Endodermal cell (in vitro differentiated cells): ENCODE measurements at regions not wholly inside any gene's neighbourhood (a gene's known extent, or its start where the extent isn't known, plus 50 kb on each side); places are given as distances from the start of the nearest gene placed in this dataset.

Experiments
- DNase-seq: peaks from one replicate; pipeline ENCODE4 v3.0.0-alpha.2; 2017
- H3K27ac ChIP-seq: 2 replicates; pipeline ENCODE4 v1.5.1; 2013; ENCODE audit warnings: mild to moderate bottlenecking, low read depth, low read length, moderate library complexity
- H3K27me3 ChIP-seq: 2 replicates; pipeline ENCODE4 v1.6.1; 2013; ENCODE audit warnings: mild to moderate bottlenecking, low read length, moderate library complexity; ENCODE audit not compliant: insufficient read depth, control insufficient read depth, poor library complexity, severe bottlenecking
- H3K36me3 ChIP-seq: 2 replicates; pipeline ENCODE4 v1.7.0; 2013; ENCODE audit warnings: mild to moderate bottlenecking, low read length, moderate library complexity; ENCODE audit not compliant: control insufficient read depth, insufficient read depth
- H3K4me1 ChIP-seq: one replicate; pipeline ENCODE4 v1.7.0; 2013; ENCODE audit warnings: low read length; ENCODE audit not compliant: control insufficient read depth, insufficient read depth
- H3K4me3 ChIP-seq: 2 replicates; pipeline ENCODE4 v1.5.1; 2013; ENCODE audit warnings: mild to moderate bottlenecking, low read length, moderate library complexity
- H3K9ac ChIP-seq: 2 replicates; pipeline ENCODE4 v1.6.1; 2013; ENCODE audit warnings: mild to moderate bottlenecking, low read length, moderate library complexity; ENCODE audit not compliant: poor library complexity, severe bottlenecking; ENCODE audit errors: extremely low read depth
- H3K9me3 ChIP-seq: 2 replicates; pipeline ENCODE4 v1.6.1; 2013; ENCODE audit warnings: mild to moderate bottlenecking, low read length, moderate library complexity; ENCODE audit not compliant: control insufficient read depth
- H3K27ac Mint-ChIP-seq: 2 replicates; pipeline ENCODE4 v1.8.0; 2020; ENCODE audit warnings: mixed read lengths
- H3K27me3 Mint-ChIP-seq: 2 replicates; pipeline ENCODE4 v1.8.0; 2021; ENCODE audit warnings: mild to moderate bottlenecking, mixed read lengths; ENCODE audit not compliant: insufficient read depth
- H3K36me3 Mint-ChIP-seq: 2 replicates; pipeline ENCODE4 v1.8.0; 2020; ENCODE audit warnings: low read depth, mixed read lengths
- H3K4me1 Mint-ChIP-seq: 2 replicates; pipeline ENCODE4 v1.8.0; 2020; ENCODE audit warnings: mixed read lengths
- H3K4me3 Mint-ChIP-seq: 2 replicates; pipeline ENCODE4 v1.8.0; 2020; ENCODE audit warnings: mild to moderate bottlenecking, moderate library complexity, mixed read lengths
- H3K9me3 Mint-ChIP-seq: 2 replicates; pipeline ENCODE4 v1.8.0; 2020; ENCODE audit warnings: mild to moderate bottlenecking, mixed read lengths
- WGBS, 2 experiments: methylation state at CpG; one replicate each; pipeline versions ENCODE4 v1.1.5 to v1.1.7; 2013; ENCODE audit warnings: missing lambda C conversion rate in 2 of 2, mixed read lengths in 1 of 2; ENCODE audit not compliant: insufficient coverage in 1 of 2, insufficient read length in 1 of 2; 5-methylcytosine and 5-hydroxymethylcytosine counted together
- TF ChIP-seq, protein P1 (sequence below): fragments of 200-600 bp; sonication (generic); conservative IDR thresholded peaks from 2 replicates; pipeline ENCODE4 v1.5.0; 2021; ENCODE audit warnings: antibody characterized with exemption, mild to moderate bottlenecking

DNA sequence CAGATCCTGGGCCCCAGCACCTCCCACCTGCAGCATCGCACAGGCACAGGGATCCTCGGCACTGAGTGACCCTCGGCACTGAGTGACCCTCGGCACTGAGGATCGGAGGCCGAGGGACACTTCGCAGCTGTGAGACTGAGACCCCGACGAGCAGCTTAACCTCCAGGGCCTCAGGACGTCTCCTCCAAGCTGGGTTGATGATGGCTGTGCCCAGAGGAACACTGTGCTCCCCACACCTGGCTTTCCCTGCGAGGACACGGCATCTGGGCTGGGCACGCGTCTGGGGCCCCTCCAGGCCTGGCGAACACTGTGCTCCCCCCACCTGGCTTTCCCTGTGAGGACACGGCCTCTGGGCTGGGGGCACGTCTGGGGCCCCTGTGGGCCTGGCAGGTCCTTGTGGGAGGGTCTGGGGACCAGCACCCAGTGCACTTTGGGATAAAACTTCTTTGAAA lies 158.3 kb upstream of the PPP2R2D start:
- H3K36me3 ChIP-seq: no peaks in the 10 kb centered on the region
- DNase-seq: peak; percentile 35
- TF ChIP-seq, protein P1, sequence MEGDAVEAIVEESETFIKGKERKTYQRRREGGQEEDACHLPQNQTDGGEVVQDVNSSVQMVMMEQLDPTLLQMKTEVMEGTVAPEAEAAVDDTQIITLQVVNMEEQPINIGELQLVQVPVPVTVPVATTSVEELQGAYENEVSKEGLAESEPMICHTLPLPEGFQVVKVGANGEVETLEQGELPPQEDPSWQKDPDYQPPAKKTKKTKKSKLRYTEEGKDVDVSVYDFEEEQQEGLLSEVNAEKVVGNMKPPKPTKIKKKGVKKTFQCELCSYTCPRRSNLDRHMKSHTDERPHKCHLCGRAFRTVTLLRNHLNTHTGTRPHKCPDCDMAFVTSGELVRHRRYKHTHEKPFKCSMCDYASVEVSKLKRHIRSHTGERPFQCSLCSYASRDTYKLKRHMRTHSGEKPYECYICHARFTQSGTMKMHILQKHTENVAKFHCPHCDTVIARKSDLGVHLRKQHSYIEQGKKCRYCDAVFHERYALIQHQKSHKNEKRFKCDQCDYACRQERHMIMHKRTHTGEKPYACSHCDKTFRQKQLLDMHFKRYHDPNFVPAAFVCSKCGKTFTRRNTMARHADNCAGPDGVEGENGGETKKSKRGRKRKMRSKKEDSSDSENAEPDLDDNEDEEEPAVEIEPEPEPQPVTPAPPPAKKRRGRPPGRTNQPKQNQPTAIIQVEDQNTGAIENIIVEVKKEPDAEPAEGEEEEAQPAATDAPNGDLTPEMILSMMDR: no peak
- H3K27ac ChIP-seq: no peak overlapping the region
- no peaks in the 10 kb centered on the region for H3K4me1 Mint-ChIP-seq
- 93 to 99% methylated on average over 13 to 17 of the region's 17 CpGs for WGBS, 2 experiments
- H3K36me3 Mint-ChIP-seq: no peaks in the 10 kb centered on the region
- H3K4me1 ChIP-seq: no peaks in the 10 kb centered on the region
- H3K9ac ChIP-seq: no peak overlapping the region
- H3K4me3 Mint-ChIP-seq: no peak overlapping the region
- H3K9me3 Mint-ChIP-seq: no peaks in the 10 kb centered on the region
- no peaks in the 10 kb centered on the region for H3K27me3 ChIP-seq
- no peak overlapping the region for H3K27ac Mint-ChIP-seq
- no peak overlapping the region for H3K4me3 ChIP-seq
- H3K27me3 Mint-ChIP-seq: no peaks in the 10 kb centered on the region
- H3K9me3 ChIP-seq: no peaks in the 10 kb centered on the region

DNA sequence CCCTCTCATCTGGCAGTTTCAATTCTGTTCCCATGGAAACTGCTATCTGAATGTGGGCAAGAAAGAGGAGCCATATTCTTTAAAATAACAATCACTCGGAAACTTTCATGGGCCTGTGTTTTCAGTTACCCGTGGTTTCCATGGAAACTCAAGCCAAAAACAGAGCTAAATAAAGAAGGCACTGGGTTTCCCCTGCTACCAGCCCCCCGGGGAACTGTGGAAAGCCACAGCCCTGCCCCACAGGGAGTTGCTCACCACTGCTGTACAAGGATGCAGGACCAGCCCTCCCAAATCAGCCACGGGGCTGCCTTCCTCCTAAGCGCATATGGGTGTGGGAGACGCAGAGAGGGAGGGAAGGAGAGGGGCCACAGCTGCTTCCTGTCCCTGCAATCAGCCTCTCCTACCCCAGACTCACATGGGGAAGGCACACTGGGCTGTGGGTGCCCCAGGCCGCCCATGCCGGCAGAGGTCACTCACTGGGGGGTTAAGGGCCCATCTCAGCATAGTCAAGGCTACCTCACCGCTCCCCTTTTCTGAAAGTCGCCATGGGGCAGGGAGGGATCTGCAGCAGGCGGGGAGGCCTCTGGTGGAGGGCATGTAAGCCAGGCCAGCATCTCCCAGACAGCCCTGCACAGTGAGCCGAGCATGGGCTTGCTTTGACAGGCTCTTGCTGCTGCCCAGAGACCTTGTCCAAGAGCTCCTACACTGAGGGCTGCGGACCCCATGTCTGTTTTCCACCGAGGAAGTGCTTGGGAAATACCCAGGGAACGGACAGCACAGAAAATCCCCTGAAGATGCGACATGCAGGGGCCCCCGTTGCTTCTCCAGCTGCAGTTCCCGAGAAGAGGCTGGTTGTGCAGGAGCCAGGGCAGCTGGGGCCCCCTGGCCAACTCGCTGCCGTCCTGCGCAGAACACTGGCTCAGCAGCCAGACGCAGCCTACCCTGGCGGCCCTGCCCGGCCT lies 157.3 kb upstream of the PPP2R2D start:
- peak; percentile 62 for DNase-seq
- no peaks in the 10 kb centered on the region for H3K36me3 Mint-ChIP-seq
- H3K27ac Mint-ChIP-seq: no peak overlapping the region
- Histone ChIP-seq H3K4me1 (no peaks in the 10 kb centered on the region), H3K9me3 (no peaks in the 10 kb centered on the region), H3K27ac (peak overlapping the region; percentile 68), H3K9ac (no peak overlapping the region), H3K4me3 (no peak overlapping the region), H3K27me3 (no peaks in the 10 kb centered on the region), H3K36me3 (no peaks in the 10 kb centered on the region)
- TF ChIP-seq, protein P1: no peak
- peaks cover 1% of the 10 kb centered on the region for H3K4me1 Mint-ChIP-seq
- 74 to 77% methylated on average over 14 to 24 of the region's 24 CpGs for WGBS, 2 experiments
- H3K4me3 Mint-ChIP-seq: no peak overlapping the region
- no peaks in the 10 kb centered on the region for H3K27me3 Mint-ChIP-seq
- H3K9me3 Mint-ChIP-seq: no peaks in the 10 kb centered on the region

DNA sequence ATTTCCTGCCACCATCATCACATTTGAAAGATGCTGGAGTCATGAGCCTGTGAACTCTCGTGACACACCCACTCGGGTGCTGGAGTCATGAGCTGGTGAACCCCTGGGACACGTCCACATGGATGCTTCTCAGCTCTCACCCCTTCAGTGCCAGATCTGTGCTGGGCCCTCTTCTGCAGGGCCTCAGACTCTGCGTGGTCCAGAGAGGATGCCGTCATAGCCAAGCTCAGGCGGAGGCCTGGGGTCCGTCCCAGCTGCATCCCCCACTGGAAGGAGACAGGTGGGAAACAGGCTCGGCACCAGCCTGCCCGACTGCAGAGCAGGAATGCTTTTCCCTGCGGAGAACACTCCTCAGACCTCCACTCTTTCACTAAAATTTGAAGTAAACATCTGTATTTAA lies 156.5 kb upstream of the PPP2R2D start:
- Mint-ChIP-seq H3K4me3 (no peak overlapping the region), H3K27ac (no peak overlapping the region), H3K36me3 (no peaks in the 10 kb centered on the region), H3K27me3 (no peaks in the 10 kb centered on the region), H3K4me1 (peaks cover 9% of the 10 kb centered on the region), H3K9me3 (no peaks in the 10 kb centered on the region)
- no peak overlapping the region for H3K9ac ChIP-seq
- DNase-seq: no peak
- no peaks in the 10 kb centered on the region for H3K9me3 ChIP-seq
- 81 to 89% methylated on average over 6 to 10 of the region's 10 CpGs for WGBS, 2 experiments
- peaks cover 6% of the 10 kb centered on the region for H3K4me1 ChIP-seq
- H3K27me3 ChIP-seq: no peaks in the 10 kb centered on the region
- TF ChIP-seq, protein P1: no peak
- no peak overlapping the region for H3K27ac ChIP-seq
- no peak overlapping the region for H3K4me3 ChIP-seq
- H3K36me3 ChIP-seq: no peaks in the 10 kb centered on the region
